IMR-90 (cell line): ENCODE measurements at regions not wholly inside any gene's neighbourhood (a gene's known extent, or its start where the extent isn't known, plus 50 kb on each side); places are given as distances from the start of the nearest gene placed in this dataset.

Source experiments
- ATAC-seq: fragments of 200-7000 bp; cut with Tn5 transposase; 2 replicates; pipeline ENCODE4 v1.9.1; 2020; ENCODE audit warnings: low read depth, mild to moderate bottlenecking, moderate library complexity
- BruUV-seq: library from RNA; stranded (reverse); fragments of 400-500 nt; replicated peaks from 2 replicates; lab custom pipeline; 2021; lab: Mats Ljungman, UMichigan
- CTCF ChIA-PET: fragments of 300-600 bp; formaldehyde crosslinking; extraction: SDS; loops from one replicate; lab custom pipeline; 2021; ENCODE audit warnings: antibody characterized with exemption; lab: Yijun Ruan, JAX
- POLR2A ChIA-PET: fragments of 300-600 bp; sonication (Branson Sonifier 250); formaldehyde crosslinking; loops from one replicate; lab custom pipeline; 2022; ENCODE audit warnings: antibody characterized with exemption; ENCODE audit not compliant: unreplicated experiment; lab: Charles Lee
- DNase-seq: peaks from one replicate; pipeline ENCODE4 v3.0.0; 2013
- H2AFZ ChIP-seq: replicated peaks from 2 replicates; pipeline ENCODE3; 2013; ENCODE audit warnings: low read length, mild to moderate bottlenecking; ENCODE audit not compliant: poor library complexity
- H2AK5ac ChIP-seq: 2 replicates; pipeline ENCODE4 v1.6.1; 2013; ENCODE audit warnings: low read depth, low read length, inconsistent platforms
- H2AK9ac ChIP-seq: replicated peaks from 2 replicates; pipeline ENCODE3; 2013; ENCODE audit warnings: mild to moderate bottlenecking, low read depth, low read length, moderate library complexity; ENCODE audit not compliant: poor library complexity
- H2BK120ac ChIP-seq: 2 replicates; pipeline ENCODE4 v1.6.1; 2013; ENCODE audit warnings: low read depth, low read length, inconsistent platforms
- H2BK15ac ChIP-seq: 3 replicates; pipeline ENCODE4 v1.6.1; 2013; ENCODE audit warnings: low read depth, low read length, inconsistent platforms
- H2BK20ac ChIP-seq: 2 replicates; pipeline ENCODE4 v1.6.1; 2013; ENCODE audit warnings: low read depth, mild to moderate bottlenecking, inconsistent platforms, low read length, moderate library complexity
- H2BK5ac ChIP-seq: 2 replicates; pipeline ENCODE4 v1.6.1; 2013; ENCODE audit warnings: mild to moderate bottlenecking, low read depth, low read length, inconsistent platforms; ENCODE audit not compliant: poor library complexity, severe bottlenecking
- H3K14ac ChIP-seq: replicated peaks from 2 replicates; pipeline ENCODE4 v1.6.1; 2013; ENCODE audit warnings: low read depth, low read length, inconsistent platforms
- H3K18ac ChIP-seq: 2 replicates; pipeline ENCODE4 v1.6.1; 2013; ENCODE audit warnings: low read depth, low read length, control low read depth
- H3K23ac ChIP-seq: 2 replicates; pipeline ENCODE4 v1.6.1; 2013; ENCODE audit warnings: low read depth, low read length, inconsistent platforms
- H3K27ac ChIP-seq: 2 replicates; pipeline ENCODE4 v1.5.1; 2013; ENCODE audit warnings: mild to moderate bottlenecking, control low read depth, low read length; ENCODE audit not compliant: insufficient read depth
- H3K27me3 ChIP-seq: 2 replicates; pipeline ENCODE4 v1.6.1; 2013; ENCODE audit warnings: low read length; ENCODE audit not compliant: control insufficient read depth, insufficient read depth
- H3K36me3 ChIP-seq: 2 replicates; pipeline ENCODE4 v1.6.1; 2013; ENCODE audit warnings: low read length, mixed read lengths; ENCODE audit not compliant: control insufficient read depth, insufficient read depth
- H3K4ac ChIP-seq: 2 replicates; pipeline ENCODE4 v1.6.1; 2013; ENCODE audit warnings: low read depth, low read length, inconsistent platforms
- H3K4me1 ChIP-seq: 2 replicates; pipeline ENCODE4 v1.6.1; 2013; ENCODE audit warnings: low read length, mixed read lengths; ENCODE audit not compliant: control insufficient read depth, insufficient read depth
- H3K4me2 ChIP-seq: 2 replicates; pipeline ENCODE4 v1.6.1; 2013; ENCODE audit warnings: low read depth, mild to moderate bottlenecking, control low read depth, low read length, moderate library complexity
- H3K4me3 ChIP-seq: 2 replicates; pipeline ENCODE4 v1.5.1; 2013; ENCODE audit warnings: low read depth, mild to moderate bottlenecking, control low read depth, low read length, moderate library complexity; ENCODE audit not compliant: insufficient read depth
- H3K56ac ChIP-seq: 2 replicates; pipeline ENCODE4 v1.6.1; 2013; ENCODE audit warnings: low read length, inconsistent platforms; ENCODE audit not compliant: insufficient read depth; ENCODE audit errors: extremely low read depth
- H3K79me1 ChIP-seq, 2 experiments: 2 replicates each; pipeline ENCODE4 v1.6.1; 2013; ENCODE audit warnings: low read length in 2 of 2, inconsistent platforms in 1 of 2, low read depth in 1 of 2
- H3K9ac ChIP-seq: 2 replicates; pipeline ENCODE4 v1.6.1; 2013; ENCODE audit warnings: low read depth, low read length, control low read depth
- H3K9me1 ChIP-seq: 2 replicates; pipeline ENCODE4 v1.6.1; 2013; ENCODE audit warnings: low read length, inconsistent platforms; ENCODE audit not compliant: insufficient read depth
- H3K9me3 ChIP-seq: 2 replicates; pipeline ENCODE4 v1.6.1; 2013; ENCODE audit warnings: low read length; ENCODE audit not compliant: control insufficient read depth, insufficient read depth
- H4K20me1 ChIP-seq: 2 replicates; pipeline ENCODE4 v1.6.1; 2013; ENCODE audit warnings: low read length, inconsistent platforms; ENCODE audit not compliant: insufficient read depth
- H4K5ac ChIP-seq: 2 replicates; pipeline ENCODE4 v1.6.1; 2013; ENCODE audit warnings: mild to moderate bottlenecking, low read depth, low read length, control low read depth
- H4K8ac ChIP-seq, 2 experiments: 2 replicates each; pipeline ENCODE4 v1.6.1; 2013; ENCODE audit warnings: low read depth in 2 of 2, low read length in 2 of 2, control low read depth in 1 of 2, inconsistent platforms in 1 of 2
- H4K91ac ChIP-seq: 2 replicates; pipeline ENCODE4 v1.6.1; 2013; ENCODE audit warnings: low read depth, low read length, inconsistent platforms; ENCODE audit not compliant: insufficient read depth
- BHLHE40 ChIP-seq: fragments of 150-350 bp; IDR thresholded peaks from 2 replicates; pipeline ENCODE4 v1.6.1; 2016; ENCODE audit warnings: mild to moderate bottlenecking, low read depth, low read length
- CEBPB ChIP-seq: IDR thresholded peaks from 2 replicates; pipeline ENCODE4 v1.6.1; 2012; ENCODE audit warnings: low read depth, low read length, improper control_type of control experiment
- CHD1 ChIP-seq: IDR thresholded peaks from 2 replicates; pipeline ENCODE4 v1.6.1; 2012; ENCODE audit warnings: low read depth, low read length, improper control_type of control experiment
- FOS ChIP-seq: fragments of 150-350 bp; IDR thresholded peaks from 2 replicates; pipeline ENCODE4 v1.6.1; 2016; ENCODE audit warnings: low read depth, low read length
- MAFK ChIP-seq: IDR thresholded peaks from 2 replicates; pipeline ENCODE4 v1.6.1; 2012; ENCODE audit warnings: low read depth, low read length, improper control_type of control experiment
- MAZ ChIP-seq: IDR thresholded peaks from 2 replicates; pipeline ENCODE4 v1.6.1; 2012; ENCODE audit warnings: low read depth, mild to moderate bottlenecking, low read length, improper control_type of control experiment, moderate library complexity, borderline replicate concordance
- MXI1 ChIP-seq: IDR thresholded peaks from 2 replicates; pipeline ENCODE4 v1.6.1; 2012; ENCODE audit warnings: low read depth, mild to moderate bottlenecking, low read length, moderate library complexity, borderline replicate concordance
- NFE2L2 ChIP-seq: fragments of 150-350 bp; IDR thresholded peaks from 2 replicates; pipeline ENCODE4 v1.6.1; 2016; ENCODE audit warnings: low read depth, mild to moderate bottlenecking, low read length
- POLR2A ChIP-seq: IDR thresholded peaks from 2 replicates; pipeline ENCODE4 v1.6.1; 2012; ENCODE audit warnings: mild to moderate bottlenecking, low read depth, low read length
- RAD21 ChIP-seq: IDR thresholded peaks from 2 replicates; pipeline ENCODE4 v1.6.1; 2012; ENCODE audit warnings: low read length, improper control_type of control experiment
- RCOR1 ChIP-seq: IDR thresholded peaks from 2 replicates; pipeline ENCODE4 v1.6.1; 2012; ENCODE audit warnings: mild to moderate bottlenecking, low read length, improper control_type of control experiment; ENCODE audit not compliant: insufficient replicate concordance
- RFX5 ChIP-seq: IDR thresholded peaks from 2 replicates; pipeline ENCODE4 v1.8.0; 2012; ENCODE audit warnings: low read depth, mild to moderate bottlenecking, low read length, moderate library complexity
- SMC3 ChIP-seq: fragments of 150-350 bp; IDR thresholded peaks from 2 replicates; pipeline ENCODE4 v1.6.1; 2016; ENCODE audit warnings: low read depth, mild to moderate bottlenecking, antibody characterized with exemption, low read length, moderate library complexity
- WGBS, 2 experiments: methylation state at CpG; one replicate each; pipeline versions ENCODE4 v1.1.5 to v1.1.7; 2013; ENCODE audit warnings: missing lambda C conversion rate in 2 of 2; ENCODE audit not compliant: insufficient read length in 1 of 2; ENCODE audit errors: extremely low coverage in 2 of 2; 5-methylcytosine and 5-hydroxymethylcytosine counted together
- dilution Hi-C: fragments of 300-500 bp; cut with HindIII; formaldehyde crosslinking; loops from one replicate; pipeline ENCODE4 v1.14.3; 2018; ENCODE audit warnings: low sequenced_read_pairs; ENCODE audit not compliant: unreplicated experiment
- in situ Hi-C: fragments of 300-500 bp; cut with MboI; formaldehyde crosslinking; loops from 3 replicates; pipeline ENCODE4 v1.14.3; 2019; ENCODE audit warnings: low sequenced_read_pairs, inconsistent platforms, mixed read lengths
- intact Hi-C: fragments of 100-400 bp; cut with micrococcal nuclease; formaldehyde crosslinking; loops from 2 replicates; pipeline ENCODE4 v1.10.0; 2022
- TF ChIP-seq, protein P1 (sequence below): fragments of 150-350 bp; IDR thresholded peaks from 2 replicates; pipeline ENCODE4 v1.6.1; 2017; ENCODE audit warnings: mild to moderate bottlenecking, antibody characterized with exemption, low read length, low read depth

DNA sequence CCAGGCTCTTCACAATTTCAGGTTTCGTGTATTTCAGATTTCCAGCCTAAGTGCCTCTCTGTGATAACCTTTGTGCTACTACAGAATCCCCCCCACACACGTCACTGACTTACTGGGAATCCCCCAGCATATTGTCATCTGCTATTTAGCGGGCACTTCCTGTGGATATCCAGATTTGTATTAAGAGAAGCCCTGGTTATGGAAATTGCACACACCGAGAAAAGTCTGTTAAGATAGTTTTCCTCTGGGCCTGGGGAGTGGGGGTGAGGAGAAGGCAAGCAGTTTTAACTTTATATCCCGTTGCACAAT lies 269.9 kb downstream of the MED10 start:
- H2AK5ac ChIP-seq = no peak overlapping the region

More for the DNA sequence above, 269.9 kb downstream of the MED10 start:
- peaks cover 44% of the 10 kb centered on the region for H3K9me3 ChIP-seq
- no peak overlapping the region for H2AFZ ChIP-seq
- H4K91ac ChIP-seq = no peak overlapping the region
- no peak overlapping the region for H2AK9ac ChIP-seq
- H4K5ac ChIP-seq = no peak overlapping the region
- H3K27me3 ChIP-seq = no peaks in the 10 kb centered on the region
- H4K8ac ChIP-seq = no peak overlapping the region
- TF ChIP-seq POLR2A = no peak
- TF ChIP-seq SMC3 = no peak
- TF ChIP-seq CHD1 = no peak
- no peak for TF ChIP-seq RCOR1
- TF ChIP-seq RFX5 = no peak
- no peak for TF ChIP-seq NFE2L2
- no peak for TF ChIP-seq CEBPB
- no peak for TF ChIP-seq BHLHE40
- TF ChIP-seq, protein P1, sequence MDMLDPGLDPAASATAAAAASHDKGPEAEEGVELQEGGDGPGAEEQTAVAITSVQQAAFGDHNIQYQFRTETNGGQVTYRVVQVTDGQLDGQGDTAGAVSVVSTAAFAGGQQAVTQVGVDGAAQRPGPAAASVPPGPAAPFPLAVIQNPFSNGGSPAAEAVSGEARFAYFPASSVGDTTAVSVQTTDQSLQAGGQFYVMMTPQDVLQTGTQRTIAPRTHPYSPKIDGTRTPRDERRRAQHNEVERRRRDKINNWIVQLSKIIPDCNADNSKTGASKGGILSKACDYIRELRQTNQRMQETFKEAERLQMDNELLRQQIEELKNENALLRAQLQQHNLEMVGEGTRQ = no peak
- no peak for TF ChIP-seq FOS
- TF ChIP-seq MAZ = no peak
- no peak for TF ChIP-seq MXI1
- TF ChIP-seq MAFK = no peak
- TF ChIP-seq RAD21 = no peak
- no peaks in the 10 kb centered on the region for H4K20me1 ChIP-seq
- H3K4me2 ChIP-seq = no peak overlapping the region
- no CpG with 5 or more reads among the region's 5 CpGs for WGBS, 2 experiments
- DNase-seq (no peak), ATAC-seq (no peak)
- BruUV-seq = no TSS peak
- H2BK15ac ChIP-seq = no peak overlapping the region
- no peak overlapping the region for H3K56ac ChIP-seq
- dilution Hi-C loops (no loop called here), in situ Hi-C loops (no loop called here), intact Hi-C loops (no loop called here)
- H3K27ac ChIP-seq = no peak overlapping the region
- CTCF ChIA-PET = no interaction called here
- H3K4me3 ChIP-seq = no peak overlapping the region
- H2BK20ac ChIP-seq = no peak overlapping the region
- no peak overlapping the region for H3K14ac ChIP-seq
- no peak overlapping the region for H3K9ac ChIP-seq
- no peaks in the 10 kb centered on the region for H3K36me3 ChIP-seq
- H3K4ac ChIP-seq = no peak overlapping the region
- POLR2A ChIA-PET = no interaction called here
- no peak overlapping the region for H2BK5ac ChIP-seq
- H2BK120ac ChIP-seq = no peak overlapping the region
- no peak overlapping the region for H3K23ac ChIP-seq
- no peaks in the 10 kb centered on the region for H3K4me1 ChIP-seq
- H3K79me1 ChIP-seq = no peaks in the 10 kb centered on the region
- H3K18ac ChIP-seq = no peak overlapping the region
- no peaks in the 10 kb centered on the region for H3K9me1 ChIP-seq
